HG03354 (cell line): ENCODE measurements at regions not wholly inside any gene's neighbourhood (a gene's known extent, or its start where the extent isn't known, plus 50 kb on each side); places are given as distances from the start of the nearest gene placed in this dataset.
A peak's percentile ranks its signal among the peaks of the same experiment; 100 is the strongest.

Experiments
- ATAC-seq: cut with Tn5 transposase; IDR thresholded peaks from one replicate; pipeline ENCODE4 v1.9.1; 2021; ENCODE audit warnings: mild to moderate bottlenecking; ENCODE audit not compliant: unreplicated experiment, poor library complexity, severe bottlenecking

DNA sequence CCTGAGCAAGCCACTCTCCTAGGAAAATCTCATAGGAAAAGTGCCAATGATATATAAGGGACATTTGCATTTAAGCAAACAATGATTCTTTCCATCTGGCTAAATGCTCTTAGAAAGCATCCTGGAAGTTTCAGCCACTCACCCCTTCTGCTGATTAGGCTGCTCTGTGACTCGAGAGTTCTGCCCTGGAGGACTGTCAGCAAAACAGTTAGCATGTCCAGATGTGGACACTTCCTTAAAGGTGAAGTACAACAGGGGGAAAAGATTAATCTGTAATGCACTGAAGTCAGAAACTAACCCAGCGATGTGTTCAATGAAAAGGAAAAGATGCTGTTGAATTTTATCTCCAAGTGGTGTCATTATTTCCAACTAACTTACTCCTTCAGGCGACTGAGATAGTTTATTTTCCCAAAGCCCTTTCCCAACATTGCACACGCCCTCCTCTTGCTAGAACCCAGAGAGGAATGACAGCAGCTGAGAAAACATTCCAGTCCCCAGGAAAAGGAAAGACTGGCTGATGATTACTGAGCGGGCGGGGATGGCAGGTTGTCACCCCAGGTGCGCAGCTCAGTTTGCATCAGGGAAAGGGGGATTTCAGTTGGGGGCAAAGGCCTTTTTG, 214.0 kb downstream of the SS18 start:
- ATAC-seq = no peak

GRCh38 chr18:25875551-25876240, 214.7 kb downstream of the SS18 start:
- ATAC-seq = no peak

DNA sequence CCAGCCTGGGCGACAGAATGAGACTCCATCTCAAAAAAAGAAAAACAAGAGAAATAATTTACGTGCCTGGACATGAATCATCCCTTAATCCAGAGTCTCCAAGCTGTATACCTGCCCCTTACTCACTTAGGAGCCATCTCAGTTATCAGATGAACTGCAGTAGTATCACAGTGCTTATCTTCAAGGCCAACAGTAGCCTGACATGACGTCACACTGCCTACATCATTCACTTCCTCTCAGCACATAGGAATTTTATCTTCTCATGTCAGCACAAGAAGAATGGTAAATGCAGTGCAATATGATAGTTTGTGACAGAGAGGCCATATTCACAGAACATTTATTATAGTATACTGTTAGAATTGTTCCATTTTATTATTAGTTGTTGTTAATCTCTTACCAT, 216.6 kb downstream of the SS18 start:
- no peak for ATAC-seq

GRCh38 chr18:25866331-25866730, 224.1 kb downstream of the SS18 start:
- ATAC-seq = no peak

GRCh38 chr18:25862881-25863600, 227.4 kb downstream of the SS18 start:
- ATAC-seq = no peak

DNA sequence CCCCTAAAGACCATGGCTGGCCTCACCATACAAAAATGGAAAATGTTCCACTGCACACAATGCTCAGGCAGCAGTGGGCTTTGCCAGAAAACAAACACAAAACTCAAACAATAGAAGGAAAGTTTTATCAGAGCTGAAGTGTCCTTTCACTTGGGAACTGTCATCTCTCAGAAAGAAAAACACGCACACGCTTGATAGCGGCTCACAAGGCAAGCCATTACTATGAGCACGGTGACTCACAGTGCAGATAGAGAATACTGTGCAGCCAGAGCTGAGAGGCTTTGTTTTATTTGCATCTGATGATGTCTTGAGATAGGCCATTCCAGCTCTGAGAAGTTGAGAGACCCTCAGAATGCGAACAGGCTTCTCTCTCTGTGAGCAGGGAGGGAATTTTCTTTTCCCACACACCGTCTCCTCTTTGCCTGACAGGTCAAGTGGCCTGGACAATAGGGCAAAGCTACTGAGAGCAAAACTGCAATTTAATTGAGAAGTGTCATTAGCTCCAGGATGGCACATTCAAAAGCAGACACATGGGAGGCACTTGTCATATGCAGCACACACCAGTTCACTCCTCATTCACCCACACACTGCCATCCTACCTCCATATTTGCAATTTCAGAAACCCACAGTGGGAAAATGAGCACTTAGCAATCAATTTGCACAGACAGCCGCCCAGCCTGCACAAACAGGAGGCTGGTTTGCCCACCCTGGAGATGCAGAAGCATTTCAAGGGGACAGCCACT, 236.6 kb downstream of the SS18 start:
- no peak for ATAC-seq

- ATAC-seq = no peak
These were observed 246.6 kb downstream of the SS18 start for GRCh38 chr18:25843791-25844190.

GRCh38 chr18:25842665-25843064, 247.7 kb downstream of the SS18 start:
- no peak for ATAC-seq

GRCh38 chr18:25834061-25834460, 256.4 kb downstream of the SS18 start:
- ATAC-seq = no peak

- ATAC-seq = peak; percentile 86
These were observed 258.3 kb downstream of the SS18 start for GRCh38 chr18:25832001-25832604.

DNA sequence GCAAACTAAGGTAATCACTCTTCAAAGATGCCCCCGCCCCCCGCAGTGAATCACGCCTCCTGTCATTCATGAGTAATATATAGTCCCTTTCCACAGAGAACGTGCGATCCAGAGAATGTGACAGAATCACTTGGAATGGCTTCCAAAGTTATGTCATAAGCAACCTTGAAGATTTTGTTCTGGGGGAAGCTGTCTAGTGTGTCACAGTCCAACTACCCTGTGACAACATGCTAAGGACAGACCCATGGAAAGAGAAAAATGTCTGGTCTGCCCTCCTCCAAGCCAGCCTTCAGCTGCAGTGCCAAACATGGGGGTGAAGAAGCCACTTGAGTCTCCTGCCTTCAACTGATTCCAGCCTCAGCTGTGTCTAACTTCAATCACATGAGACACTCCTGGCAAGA, 259.1 kb downstream of the SS18 start:
- ATAC-seq = no peak

GRCh38 chr18:25830787-25831186, 259.6 kb downstream of the SS18 start:
- no peak for ATAC-seq

DNA sequence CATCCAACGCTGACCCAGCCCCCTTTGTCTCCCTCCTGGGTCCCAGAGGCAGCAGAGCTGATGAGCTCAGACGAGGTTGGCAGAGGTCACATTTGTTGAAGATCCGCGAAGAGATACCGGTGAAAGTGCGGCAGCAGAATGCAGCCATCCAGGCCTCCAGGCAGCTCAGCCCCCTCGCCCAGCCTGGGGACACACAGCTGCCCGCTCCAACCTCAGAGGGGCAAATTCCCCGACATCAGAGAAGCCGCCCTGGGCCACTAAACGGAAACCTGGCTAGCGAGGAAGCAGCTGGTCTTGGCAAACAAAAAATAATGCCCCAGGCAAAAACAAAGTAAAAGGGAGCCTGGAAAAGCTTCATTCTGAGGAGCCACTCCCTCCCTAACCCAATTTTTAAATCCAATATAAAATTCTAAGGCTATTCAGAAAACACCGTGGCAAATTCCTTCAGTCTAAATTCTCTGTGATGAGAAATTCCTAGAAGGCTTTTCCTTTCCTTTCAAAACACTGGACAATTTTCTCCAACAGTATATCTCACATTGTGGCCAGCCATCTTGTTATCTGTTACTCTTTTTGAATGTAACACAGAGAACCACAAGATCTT, 262.4 kb downstream of the SS18 start:
- ATAC-seq = no peak

GRCh38 chr18:25827228-25827627, 263.2 kb downstream of the SS18 start:
- no peak for ATAC-seq

- ATAC-seq = no peak
These were observed 263.6 kb downstream of the SS18 start for GRCh38 chr18:25826823-25827222.

DNA sequence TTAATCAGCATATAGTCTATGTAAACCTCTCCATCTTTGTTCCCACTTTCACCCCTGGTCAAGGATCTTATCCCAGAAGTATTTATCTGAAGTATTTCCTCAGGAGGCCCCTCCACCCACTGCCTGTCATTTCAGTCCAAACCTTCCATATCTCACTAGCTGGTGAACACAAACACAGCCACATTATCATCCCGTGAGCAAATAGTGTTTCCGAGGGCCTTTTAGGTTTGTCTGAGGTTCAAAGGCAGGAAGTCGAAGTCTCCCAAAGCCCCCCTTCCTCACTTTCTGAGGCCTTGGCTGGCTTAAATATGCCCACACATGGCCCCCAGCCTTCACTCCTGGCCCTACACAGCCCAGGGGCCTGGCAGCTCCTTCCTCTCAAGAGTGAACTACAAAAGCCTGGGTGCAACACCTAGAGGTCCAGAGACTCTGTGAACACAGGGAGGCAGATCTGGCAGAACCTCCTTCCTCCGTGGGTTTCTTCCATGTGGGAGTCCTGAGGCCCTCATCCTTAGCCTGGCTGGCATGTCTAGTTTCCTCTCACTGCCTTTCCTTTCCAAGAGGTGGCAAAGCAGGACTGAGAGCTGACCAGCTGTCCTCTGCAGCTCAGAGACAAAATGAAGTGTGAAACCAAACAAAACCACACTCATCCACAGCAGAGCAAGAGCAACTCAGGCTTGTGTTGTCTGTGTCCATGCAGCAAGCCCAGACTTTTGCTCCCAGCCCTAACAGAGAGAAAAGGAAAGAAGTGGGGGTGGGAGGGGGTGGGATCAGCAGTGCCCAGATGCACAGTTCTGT, 264.2 kb downstream of the SS18 start:
- no peak for ATAC-seq

DNA sequence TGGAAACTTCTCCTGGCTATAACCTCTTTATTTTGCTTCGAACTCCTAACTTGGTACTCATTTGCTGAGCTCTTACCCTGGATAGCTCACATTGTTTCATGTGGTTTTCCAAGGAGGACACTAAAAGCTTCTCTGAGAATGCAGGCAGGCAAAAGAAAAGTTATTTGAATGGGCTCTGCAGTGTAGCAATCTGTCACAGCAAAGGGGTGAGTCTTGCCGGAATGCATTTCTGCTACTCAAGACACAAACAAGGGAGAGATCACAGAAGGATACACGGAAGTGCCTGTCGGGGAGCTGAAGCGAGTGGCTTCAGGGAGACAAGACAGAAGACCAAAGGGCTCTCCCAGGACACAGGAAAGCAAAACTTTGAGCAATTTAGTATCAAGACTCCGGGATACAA, 265.4 kb downstream of the SS18 start:
- no peak for ATAC-seq

DNA sequence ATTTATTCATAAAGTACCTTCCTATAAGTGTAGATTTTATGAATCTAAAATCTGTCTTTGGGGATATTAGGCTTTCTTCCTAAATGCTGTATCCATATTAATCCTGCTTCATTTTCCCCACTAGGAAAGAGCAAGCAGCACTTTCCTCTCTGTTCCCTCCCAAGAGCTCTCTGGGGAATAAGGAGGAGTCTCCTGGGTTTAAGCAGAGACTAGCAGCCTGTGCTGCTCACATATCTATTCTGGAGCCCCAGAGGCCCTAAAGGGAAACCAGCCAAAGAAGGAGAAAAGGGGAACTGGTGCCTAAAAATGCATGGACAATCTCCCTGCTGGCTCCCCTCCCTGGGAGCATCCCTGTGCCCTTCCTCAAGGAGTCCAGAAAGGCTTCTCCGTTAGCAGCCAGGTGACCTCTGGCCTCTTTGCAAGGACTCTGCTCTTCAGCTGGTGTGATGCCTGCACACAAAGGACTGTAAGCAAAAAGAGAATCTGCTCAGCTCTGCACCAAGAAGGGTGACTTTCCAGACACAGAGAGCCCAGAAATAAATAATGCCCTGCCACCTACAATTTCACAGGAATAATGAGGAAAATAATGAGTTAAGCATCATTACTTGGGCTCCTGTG, 270.6 kb downstream of the SS18 start:
- ATAC-seq = no peak
